ENCODE measurements at regions not wholly inside any gene's neighbourhood (a gene's known extent, or its start where the extent isn't known, plus 50 kb on each side); places are given as distances from the start of the nearest gene placed in this dataset.

DNA sequence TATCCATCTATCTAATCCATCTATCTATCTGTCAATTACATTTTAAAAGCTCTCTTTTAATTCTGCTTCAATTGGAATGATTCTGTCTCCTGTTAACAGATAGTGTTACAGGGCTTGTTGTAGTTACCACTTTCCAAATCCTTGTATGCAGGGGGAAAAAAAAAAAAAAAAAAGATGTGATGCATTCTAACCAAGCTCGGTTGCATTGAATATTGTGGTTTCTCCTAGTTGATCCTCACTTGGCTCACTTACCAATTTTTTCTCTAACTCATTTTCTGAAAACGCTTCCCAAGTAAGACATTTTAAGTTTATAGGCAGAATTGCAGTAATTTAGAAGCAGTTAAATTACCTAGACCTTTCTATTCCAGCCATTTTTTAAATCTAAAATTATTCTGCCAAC is 327.9 kb upstream of the PITX2 start:
- no peak overlapping the region for H3K4me3 ChIP-seq (ENCODE audit: insufficient read depth, low read depth, low read length)
- no peak overlapping the region for H2BK5ac ChIP-seq (ENCODE audit: low read depth, low read length, poor library complexity, severe bottlenecking)
- H3K23ac ChIP-seq (ENCODE audit: low read depth, low read length): no peak overlapping the region
- POLR2A ChIA-PET (ENCODE audit: unreplicated experiment): no interaction called here
- in situ Hi-C loops (cut with MboI; ENCODE audit: low sequenced_read_pairs): loop anchor here (25.0 kb wide), 1 partner anchor 687 kb away; no protein-coding TSS in a partner anchor
- H3K56ac ChIP-seq (ENCODE audit: extremely low read depth, insufficient read depth, low read length): no peak overlapping the region
- no peak overlapping the region for H4K5ac ChIP-seq (ENCODE audit: low read depth, low read length)
- no peaks in the 10 kb centered on the region for H3K9me1 ChIP-seq (ENCODE audit: insufficient read depth, low read length)
- no peak overlapping the region for H4K91ac ChIP-seq (ENCODE audit: insufficient read depth, low read depth, low read length)
- H3K4me1 ChIP-seq (ENCODE audit: control insufficient read depth, insufficient read depth, low read length): no peaks in the 10 kb centered on the region
- no peaks in the 10 kb centered on the region for H3K79me1 ChIP-seq (ENCODE audit: low read depth in 1 of 2, low read length in 2 of 2)
- no peak overlapping the region for H3K14ac ChIP-seq (replicated peaks; ENCODE audit: low read depth, low read length)
- H2AK5ac ChIP-seq (ENCODE audit: low read depth, low read length): no peak overlapping the region
- H4K20me1 ChIP-seq (ENCODE audit: insufficient read depth, low read length): no peaks in the 10 kb centered on the region
- H2BK20ac ChIP-seq (ENCODE audit: low read depth, low read length): no peak overlapping the region
- dilution Hi-C loops (cut with HindIII; ENCODE audit: low sequenced_read_pairs, unreplicated experiment): no loop called here
- ATAC-seq (ENCODE audit: low read depth) (no peak), DNase-seq (no peak)
- H4K8ac ChIP-seq (ENCODE audit: low read depth in 2 of 2, low read length in 2 of 2): no peak overlapping the region
- H2AK9ac ChIP-seq (replicated peaks; ENCODE audit: low read depth, low read length, poor library complexity): no peak overlapping the region
- no peaks in the 10 kb centered on the region for H3K36me3 ChIP-seq (ENCODE audit: control insufficient read depth, insufficient read depth, low read length)
- no peak overlapping the region for H3K18ac ChIP-seq (ENCODE audit: low read depth, low read length)
- H3K27ac ChIP-seq (ENCODE audit: insufficient read depth, low read length): no peak overlapping the region
- TF ChIP-seq CHD1 (IDR thresholded peaks at IDR 0.05; ENCODE audit: low read depth, low read length): no peak
- H3K9ac ChIP-seq (ENCODE audit: low read depth, low read length): no peak overlapping the region
- H3K27me3 ChIP-seq (ENCODE audit: control insufficient read depth, insufficient read depth, low read length): no peaks in the 10 kb centered on the region
- no peak overlapping the region for H2BK15ac ChIP-seq (ENCODE audit: low read depth, low read length)
- H2AFZ ChIP-seq (replicated peaks; ENCODE audit: low read length, poor library complexity): no peak overlapping the region
- H2BK120ac ChIP-seq (ENCODE audit: low read depth, low read length): no peak overlapping the region
- intact Hi-C loops (cut with micrococcal nuclease): loop anchor here (10.0 kb wide), 2 partner anchors 524 to 904 kb away; no protein-coding TSS in a partner anchor
- CTCF ChIA-PET: no interaction called here
- BruUV-seq (replicated peaks): no TSS peak
- no CpG with 5 or more reads among the region's 2 CpGs for WGBS, 2 experiments (ENCODE audit: extremely low coverage in 2 of 2, insufficient read length in 1 of 2)
- no peak overlapping the region for H3K4ac ChIP-seq (ENCODE audit: low read depth, low read length)
- no peak overlapping the region for H3K4me2 ChIP-seq (ENCODE audit: low read depth, low read length)
- H3K9me3 ChIP-seq (ENCODE audit: control insufficient read depth, insufficient read depth, low read length): no peaks in the 10 kb centered on the region

Measured in IMR-90 (cell line).